Caco-2 (cell line): ENCODE measurements at regions not wholly inside any gene's neighbourhood (a gene's known extent, or its start where the extent isn't known, plus 50 kb on each side); places are given as distances from the start of the nearest gene placed in this dataset.

Experiments used
- BruUV-seq: library from RNA; stranded (reverse); fragments of 400-500 nt; replicated peaks from 2 replicates; lab custom pipeline; 2021; lab: Mats Ljungman, UMichigan
- CTCF ChIA-PET: fragments of 300-600 bp; sonication (Branson Sonifier 250); formaldehyde crosslinking; loops from one replicate; lab custom pipeline; 2022; ENCODE audit warnings: antibody characterized with exemption; lab: Charles Lee
- POLR2A ChIA-PET: fragments of 300-600 bp; sonication (Branson Sonifier 250); formaldehyde crosslinking; loops from one replicate; lab custom pipeline; 2022; ENCODE audit warnings: antibody characterized with exemption; lab: Charles Lee
- DNase-seq, 2 experiments: peaks; one replicate each; pipeline versions ENCODE4 v3.0.0 to v3.0.0-alpha.2; 2020 to 2022
- H3K27me3 ChIP-seq: replicated peaks from 2 replicates; pipeline ENCODE4 v1.6.0; 2011; ENCODE audit warnings: low read length; ENCODE audit not compliant: control insufficient read depth, insufficient read depth
- H3K36me3 ChIP-seq: 2 replicates; pipeline ENCODE4 v1.5.1; 2011; ENCODE audit warnings: low read length; ENCODE audit not compliant: control insufficient read depth, insufficient read depth
- H3K4me1 ChIP-seq: fragments of 250-450 bp; sonication (Bioruptor Pico); 2 replicates; pipeline ENCODE4 v1.5.1; 2020; ENCODE audit warnings: mild to moderate bottlenecking
- H3K4me3 ChIP-seq: 2 replicates; pipeline ENCODE4 v1.5.1; 2011; ENCODE audit warnings: low read depth, mild to moderate bottlenecking, control low read depth, low read length
- H3K9me3 ChIP-seq: fragments of 250-450 bp; sonication (Bioruptor Pico); 2 replicates; pipeline ENCODE4 v1.5.1; 2020; ENCODE audit warnings: mild to moderate bottlenecking, moderate library complexity
- H3K27ac Mint-ChIP-seq: one replicate; pipeline ENCODE4 v1.8.0; 2022; ENCODE audit warnings: mixed read lengths; ENCODE audit not compliant: unreplicated experiment
- H3K27me3 Mint-ChIP-seq: one replicate; pipeline ENCODE4 v1.8.0; 2022; ENCODE audit warnings: mixed read lengths; ENCODE audit not compliant: insufficient read depth, unreplicated experiment
- H3K36me3 Mint-ChIP-seq: one replicate; pipeline ENCODE4 v1.8.0; 2022; ENCODE audit warnings: mild to moderate bottlenecking, mixed read lengths; ENCODE audit not compliant: insufficient read depth, unreplicated experiment
- H3K4me1 Mint-ChIP-seq: one replicate; pipeline ENCODE4 v1.8.0; 2022; ENCODE audit warnings: low read depth, mixed read lengths; ENCODE audit not compliant: unreplicated experiment
- H3K4me3 Mint-ChIP-seq: one replicate; pipeline ENCODE4 v1.8.0; 2022; ENCODE audit warnings: mild to moderate bottlenecking, moderate library complexity, mixed read lengths; ENCODE audit not compliant: unreplicated experiment
- H3K9me3 Mint-ChIP-seq: one replicate; pipeline ENCODE4 v1.8.0; 2022; ENCODE audit warnings: mixed read lengths; ENCODE audit not compliant: unreplicated experiment
- intact Hi-C: fragments of 100-400 bp; cut with micrococcal nuclease; formaldehyde crosslinking; loops from one replicate; pipeline ENCODE4 v1.10.0; 2022; ENCODE audit not compliant: unreplicated experiment
- TF ChIP-seq, protein P1 (sequence below), 2 experiments: fragments of 200-600 bp in 1 of 2; IDR thresholded peaks; 1 replicate in 1 of 2; 2 replicates in 1 of 2; pipeline versions ENCODE4 v1.5.1 to v1.8.0; 2011 to 2022; ENCODE audit warnings: antibody characterized with exemption in 1 of 2, control low read depth in 1 of 2, inconsistent platforms in 1 of 2, low read depth in 1 of 2, low read length in 1 of 2, mild to moderate bottlenecking in 1 of 2, moderate library complexity in 1 of 2; ENCODE audit not compliant: insufficient read depth in 1 of 2, severe bottlenecking in 1 of 2, unreplicated experiment in 1 of 2

- H3K9me3 Mint-ChIP-seq, result no peaks in the 10 kb centered on the region
- Histone ChIP-seq H3K36me3 (no peaks in the 10 kb centered on the region), H3K4me1 (no peaks in the 10 kb centered on the region), H3K9me3 (no peaks in the 10 kb centered on the region), H3K4me3 (no peak overlapping the region), H3K27me3 (no peaks in the 10 kb centered on the region)
- no peak overlapping the region for H3K4me3 Mint-ChIP-seq
- no TSS peak for BruUV-seq
- H3K4me1 Mint-ChIP-seq, result no peaks in the 10 kb centered on the region
- H3K27ac Mint-ChIP-seq, result no peak overlapping the region
- TF ChIP-seq, protein P1, sequence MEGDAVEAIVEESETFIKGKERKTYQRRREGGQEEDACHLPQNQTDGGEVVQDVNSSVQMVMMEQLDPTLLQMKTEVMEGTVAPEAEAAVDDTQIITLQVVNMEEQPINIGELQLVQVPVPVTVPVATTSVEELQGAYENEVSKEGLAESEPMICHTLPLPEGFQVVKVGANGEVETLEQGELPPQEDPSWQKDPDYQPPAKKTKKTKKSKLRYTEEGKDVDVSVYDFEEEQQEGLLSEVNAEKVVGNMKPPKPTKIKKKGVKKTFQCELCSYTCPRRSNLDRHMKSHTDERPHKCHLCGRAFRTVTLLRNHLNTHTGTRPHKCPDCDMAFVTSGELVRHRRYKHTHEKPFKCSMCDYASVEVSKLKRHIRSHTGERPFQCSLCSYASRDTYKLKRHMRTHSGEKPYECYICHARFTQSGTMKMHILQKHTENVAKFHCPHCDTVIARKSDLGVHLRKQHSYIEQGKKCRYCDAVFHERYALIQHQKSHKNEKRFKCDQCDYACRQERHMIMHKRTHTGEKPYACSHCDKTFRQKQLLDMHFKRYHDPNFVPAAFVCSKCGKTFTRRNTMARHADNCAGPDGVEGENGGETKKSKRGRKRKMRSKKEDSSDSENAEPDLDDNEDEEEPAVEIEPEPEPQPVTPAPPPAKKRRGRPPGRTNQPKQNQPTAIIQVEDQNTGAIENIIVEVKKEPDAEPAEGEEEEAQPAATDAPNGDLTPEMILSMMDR (IDR thresholded peaks at IDR 0.05; ENCODE audit: insufficient read depth in 1 of 2, low read depth in 1 of 2, low read length in 1 of 2, severe bottlenecking in 1 of 2, unreplicated experiment in 1 of 2), result no peak
- no peak for DNase-seq
- H3K36me3 Mint-ChIP-seq, result no peaks in the 10 kb centered on the region
- ChIA-PET POLR2A (no interaction called here), CTCF (no interaction called here)
- no peaks in the 10 kb centered on the region for H3K27me3 Mint-ChIP-seq
- intact Hi-C loops, result no loop called here
Measured at GRCh38 chr2:6423157-6423556, 442.6 kb downstream of the CMPK2 start.

GRCh38 chr2:6423944-6424343 is 441.8 kb downstream of the CMPK2 start:
- Histone ChIP-seq H3K27me3 (no peaks in the 10 kb centered on the region), H3K9me3 (no peaks in the 10 kb centered on the region), H3K4me1 (no peaks in the 10 kb centered on the region), H3K36me3 (no peaks in the 10 kb centered on the region), H3K4me3 (no peak overlapping the region)
- Mint-ChIP-seq H3K27ac (no peak overlapping the region), H3K4me1 (no peaks in the 10 kb centered on the region), H3K27me3 (no peaks in the 10 kb centered on the region), H3K4me3 (no peak overlapping the region), H3K9me3 (no peaks in the 10 kb centered on the region), H3K36me3 (no peaks in the 10 kb centered on the region)
- intact Hi-C loops, result no loop called here
- no TSS peak for BruUV-seq
- no peak for DNase-seq
- TF ChIP-seq, protein P1 (IDR thresholded peaks at IDR 0.05; ENCODE audit: insufficient read depth in 1 of 2, low read depth in 1 of 2, low read length in 1 of 2, severe bottlenecking in 1 of 2, unreplicated experiment in 1 of 2), result no peak
- ChIA-PET POLR2A (no interaction called here), CTCF (no interaction called here)

- no peaks in the 10 kb centered on the region for H3K4me1 Mint-ChIP-seq
- ChIA-PET CTCF (no interaction called here), POLR2A (no interaction called here)
- H3K36me3 Mint-ChIP-seq, result no peaks in the 10 kb centered on the region
- TF ChIP-seq, protein P1 (IDR thresholded peaks at IDR 0.05; ENCODE audit: insufficient read depth in 1 of 2, low read depth in 1 of 2, low read length in 1 of 2, severe bottlenecking in 1 of 2, unreplicated experiment in 1 of 2), result no peak
- Histone ChIP-seq H3K27me3 (no peaks in the 10 kb centered on the region), H3K4me1 (no peaks in the 10 kb centered on the region), H3K4me3 (no peak overlapping the region), H3K9me3 (no peaks in the 10 kb centered on the region), H3K36me3 (no peaks in the 10 kb centered on the region)
- no peak overlapping the region for H3K27ac Mint-ChIP-seq
- H3K27me3 Mint-ChIP-seq, result no peaks in the 10 kb centered on the region
- H3K4me3 Mint-ChIP-seq, result no peak overlapping the region
- no peaks in the 10 kb centered on the region for H3K9me3 Mint-ChIP-seq
- DNase-seq, result no peak
- BruUV-seq, result no TSS peak
- intact Hi-C loops, result no loop called here
Measured at GRCh38 chr2:6425032-6425431, 440.7 kb downstream of the CMPK2 start.
